Activated gamma-delta T cell treated with Interleukin-2 at 50 U/mL for 16 hours (primary cell): ENCODE measurements at regions not wholly inside any gene's neighbourhood (a gene's known extent, or its start where the extent isn't known, plus 50 kb on each side); places are given as distances from the start of the nearest gene placed in this dataset.

ENCODE experiments used
- DNase-seq: peaks from one replicate; pipeline ENCODE4 v3.0.0-alpha.2; 2020

DNA sequence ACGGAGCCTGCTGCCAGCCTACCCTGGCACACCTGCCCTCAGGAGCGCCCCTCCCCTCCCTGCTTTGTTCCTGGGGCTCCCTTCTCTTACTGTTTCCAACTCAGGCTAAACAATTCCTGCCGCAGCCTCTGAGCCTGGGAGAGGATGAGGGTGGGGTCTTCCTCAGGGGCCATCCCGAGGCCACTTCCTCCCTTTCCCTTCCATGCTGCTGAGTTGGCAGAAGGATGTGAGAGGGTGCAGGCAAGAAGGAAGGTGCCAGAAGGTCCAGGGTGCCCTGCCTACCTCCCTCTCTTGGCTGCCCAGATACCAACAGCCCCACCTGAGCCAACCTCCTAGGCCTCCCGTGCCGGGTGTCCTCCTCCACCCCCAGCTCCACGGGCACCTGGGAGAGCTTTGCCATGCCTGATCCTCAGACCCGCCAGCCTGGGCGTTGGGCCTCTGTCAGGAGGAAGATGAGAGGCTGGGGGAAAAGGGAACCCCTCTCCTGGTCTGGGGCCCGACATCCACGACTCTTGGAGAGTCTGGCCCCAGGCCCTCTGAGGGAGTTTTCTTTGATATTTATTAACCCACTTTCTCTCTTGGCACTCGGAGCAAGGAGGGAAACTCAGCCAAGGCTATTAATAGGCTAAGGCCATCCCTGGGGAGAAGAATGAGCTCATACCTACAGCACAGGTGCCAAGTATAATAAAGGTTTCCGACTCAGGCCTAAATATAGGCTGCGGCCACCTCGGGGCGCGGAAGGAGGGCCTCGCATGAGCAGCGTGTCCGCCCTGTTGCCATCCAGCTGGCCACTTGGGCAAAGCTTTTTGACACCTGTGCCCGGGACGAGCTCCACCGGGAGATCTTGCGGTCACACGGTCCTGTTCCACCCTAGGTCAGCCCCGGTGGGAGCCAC, 232.0 kb downstream of the ENGASE start:
- no peak for DNase-seq

DNA sequence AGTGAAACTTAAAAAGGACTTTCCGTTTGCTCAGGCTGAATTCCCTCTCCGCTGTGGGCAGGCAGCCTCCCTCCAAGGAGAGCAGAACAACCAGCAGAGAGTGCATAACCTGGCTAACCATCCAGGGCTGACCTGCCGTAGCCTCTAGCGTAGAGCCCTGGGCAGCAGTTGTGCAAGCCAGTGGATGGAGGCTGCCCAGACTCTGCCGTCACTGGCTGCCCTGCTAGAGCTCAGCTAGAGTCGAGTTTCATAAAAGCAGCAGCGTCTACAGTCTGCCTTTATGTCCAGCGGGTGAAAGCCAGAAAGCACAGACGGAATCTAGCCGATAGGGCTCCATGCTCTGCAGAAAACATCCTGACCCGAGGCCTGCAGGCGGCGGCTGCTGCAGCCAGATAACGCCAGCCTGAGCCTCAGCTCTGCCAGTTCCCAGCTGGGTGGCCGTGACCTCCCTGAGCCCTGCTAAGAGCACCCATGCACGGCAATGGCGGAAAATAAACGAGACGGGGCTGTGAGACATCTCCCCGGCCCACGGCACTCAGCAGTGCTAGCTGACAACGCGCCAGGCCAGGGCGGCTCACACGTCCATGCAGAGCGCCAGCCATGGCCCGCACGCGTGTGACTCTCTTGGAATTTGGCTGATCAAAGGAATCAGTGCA, 231.3 kb downstream of the ENGASE start:
- no peak for DNase-seq

DNA sequence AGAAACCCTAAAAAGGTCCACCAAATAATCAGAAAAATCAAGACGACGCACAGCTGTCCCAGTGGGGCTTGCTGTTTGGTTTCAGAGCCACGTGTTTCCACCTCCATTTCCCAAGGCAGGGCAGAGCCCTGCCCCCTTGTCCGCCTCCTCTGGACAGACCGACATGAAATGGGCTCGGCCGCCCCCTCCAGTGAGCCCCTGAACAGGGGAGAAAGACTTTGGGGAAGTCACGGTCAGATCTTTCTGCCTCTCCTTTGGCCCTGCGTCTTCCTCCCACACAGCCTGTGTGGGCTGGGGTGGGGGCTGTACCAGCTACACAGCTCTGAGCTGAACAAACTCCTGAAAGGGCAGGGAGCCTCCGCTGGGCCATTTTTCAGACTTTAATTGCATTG, 230.7 kb downstream of the ENGASE start:
- DNase-seq: no peak

DNA sequence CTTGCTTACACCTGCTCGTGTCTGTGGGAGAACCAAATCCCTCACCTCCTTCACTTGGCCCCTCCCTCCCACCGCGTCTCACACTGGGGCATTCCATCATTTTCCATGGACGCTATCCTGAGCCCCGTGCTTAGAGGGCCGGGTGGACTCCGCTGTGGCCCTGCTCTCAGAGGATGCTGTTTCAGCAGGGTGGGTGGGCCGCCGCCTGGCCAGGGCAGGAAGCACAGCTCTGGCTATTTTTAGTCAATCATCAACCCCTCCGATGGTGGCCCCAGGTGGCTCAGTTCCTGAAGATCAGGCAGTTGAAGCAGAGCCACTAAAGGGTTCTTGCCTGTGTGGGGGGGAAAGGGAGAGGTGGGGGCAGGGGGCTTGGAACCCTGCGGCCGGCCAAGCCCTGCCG, 230.3 kb downstream of the ENGASE start:
- no peak for DNase-seq

DNA sequence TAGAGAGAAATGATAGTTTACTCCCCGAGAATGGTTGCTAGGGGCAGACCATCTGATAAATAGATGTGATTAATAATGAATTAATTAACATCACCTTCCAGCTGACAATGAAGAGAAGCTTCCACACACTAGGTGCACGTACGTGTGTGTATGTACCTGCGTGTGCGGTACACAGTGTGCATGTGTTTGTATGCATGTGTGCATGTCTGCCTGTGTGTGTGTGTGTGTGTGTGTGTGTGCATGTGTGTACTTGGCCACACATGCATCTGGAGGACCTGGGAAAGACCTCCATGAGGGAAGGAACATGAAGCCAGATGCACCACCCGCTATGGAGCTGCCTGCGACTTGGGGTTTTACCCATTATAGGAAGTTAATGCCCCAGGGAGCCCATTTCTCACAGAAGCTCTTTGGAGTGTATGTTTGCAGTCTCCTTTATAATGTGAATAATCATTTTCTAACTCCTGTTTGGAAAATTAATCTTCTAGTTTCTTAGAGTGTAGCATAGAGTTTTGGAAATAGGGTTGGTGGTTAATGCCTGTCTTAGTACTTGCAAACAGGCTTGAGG, 229.1 kb downstream of the ENGASE start:
- DNase-seq: no peak

DNA sequence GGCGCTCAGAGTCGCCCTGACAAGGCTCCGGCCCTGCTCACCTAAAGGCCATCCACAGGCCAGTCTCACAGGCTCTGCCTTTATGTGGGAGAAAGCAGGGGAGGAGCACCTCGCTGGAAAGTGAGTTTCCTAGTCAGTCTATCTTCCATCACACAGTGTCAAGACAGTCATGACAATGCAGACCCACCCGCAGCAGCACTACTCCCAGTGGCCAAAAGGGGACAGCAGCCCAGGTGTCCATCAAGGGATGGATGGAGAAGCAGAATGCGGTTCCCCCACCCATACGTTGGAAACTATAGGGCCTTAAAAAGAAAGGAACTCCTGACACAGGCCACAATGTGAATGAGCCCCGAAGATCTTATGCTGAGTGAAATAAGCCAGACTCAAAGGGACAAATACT, 226.8 kb downstream of the ENGASE start:
- no peak for DNase-seq

DNA sequence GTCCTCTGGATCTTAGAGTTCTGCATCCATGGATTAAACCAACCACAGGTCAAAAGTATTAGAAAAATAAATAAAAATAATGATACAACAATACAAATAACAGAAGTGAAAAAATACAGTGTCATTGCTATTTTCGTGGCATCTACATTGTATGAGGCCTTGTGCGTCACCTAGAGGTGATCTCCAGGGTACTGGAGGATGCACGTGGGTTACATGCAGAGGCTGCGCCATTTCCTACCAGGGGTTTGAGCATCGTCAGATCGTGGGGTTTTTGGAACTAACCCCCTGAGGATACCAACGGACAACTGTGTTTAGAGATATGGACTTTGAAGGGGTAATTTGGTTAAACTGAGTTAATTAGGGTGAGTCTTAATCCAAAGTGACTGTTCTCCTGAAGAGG, 224.7 kb downstream of the ENGASE start:
- no peak for DNase-seq

DNA sequence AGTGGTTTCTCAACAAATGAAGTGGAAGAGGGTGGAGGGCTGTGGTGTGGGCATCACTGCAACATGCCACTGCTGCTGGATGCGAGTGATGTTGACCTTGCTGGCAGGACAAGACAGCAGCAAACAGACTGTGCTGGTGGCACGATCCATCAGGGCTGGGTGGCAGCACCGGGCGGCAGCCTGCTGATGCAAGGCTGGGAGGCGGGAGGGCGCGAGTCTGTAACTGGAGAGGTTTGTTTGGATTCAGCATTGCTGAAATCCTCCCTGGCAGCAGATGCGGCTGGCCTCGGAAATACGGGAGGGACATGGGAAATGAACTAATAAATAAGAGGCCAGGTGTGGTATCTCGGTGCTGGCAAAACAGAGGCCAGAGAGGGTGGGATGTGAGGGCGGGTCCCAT, 224.2 kb downstream of the ENGASE start:
- no peak for DNase-seq

DNA sequence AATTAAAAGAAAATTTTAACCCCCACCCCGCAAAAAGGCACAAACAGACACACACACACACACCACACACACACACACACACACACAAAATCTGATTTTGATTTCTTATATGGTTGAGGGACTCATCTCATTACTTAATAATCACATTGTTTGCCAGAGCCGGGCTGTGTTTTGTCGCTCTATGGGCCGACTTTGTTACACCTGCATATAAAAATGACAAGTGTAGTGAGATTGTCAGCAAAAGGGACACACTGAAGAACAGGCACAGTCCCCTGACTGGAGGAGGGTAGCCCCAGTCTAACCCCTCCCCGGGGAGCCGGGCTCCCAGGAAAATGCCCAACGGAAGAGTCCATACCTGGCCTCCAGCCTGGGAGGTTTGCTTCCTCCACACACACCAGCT, 221.6 kb downstream of the ENGASE start:
- DNase-seq: no peak

DNA sequence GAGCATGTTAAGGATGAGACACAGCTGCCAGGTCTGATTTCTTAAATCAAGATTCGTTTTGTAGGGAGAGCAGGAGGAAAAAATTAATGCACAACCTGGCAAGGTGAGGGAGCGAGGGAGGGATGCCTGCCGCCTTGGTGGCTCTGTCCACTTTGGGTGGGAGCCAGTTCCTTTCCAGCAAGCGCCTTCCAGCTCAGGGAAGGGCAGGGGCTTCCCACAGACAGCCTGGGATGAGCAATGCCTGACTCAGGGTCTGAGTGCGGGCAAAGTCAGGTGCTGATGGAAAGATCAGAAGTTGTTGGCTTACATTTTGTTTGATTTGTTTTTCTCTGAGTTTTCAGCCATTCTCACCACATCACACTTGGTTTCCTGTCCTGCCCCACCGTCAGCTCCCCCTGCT, 220.7 kb downstream of the ENGASE start:
- no peak for DNase-seq

DNA sequence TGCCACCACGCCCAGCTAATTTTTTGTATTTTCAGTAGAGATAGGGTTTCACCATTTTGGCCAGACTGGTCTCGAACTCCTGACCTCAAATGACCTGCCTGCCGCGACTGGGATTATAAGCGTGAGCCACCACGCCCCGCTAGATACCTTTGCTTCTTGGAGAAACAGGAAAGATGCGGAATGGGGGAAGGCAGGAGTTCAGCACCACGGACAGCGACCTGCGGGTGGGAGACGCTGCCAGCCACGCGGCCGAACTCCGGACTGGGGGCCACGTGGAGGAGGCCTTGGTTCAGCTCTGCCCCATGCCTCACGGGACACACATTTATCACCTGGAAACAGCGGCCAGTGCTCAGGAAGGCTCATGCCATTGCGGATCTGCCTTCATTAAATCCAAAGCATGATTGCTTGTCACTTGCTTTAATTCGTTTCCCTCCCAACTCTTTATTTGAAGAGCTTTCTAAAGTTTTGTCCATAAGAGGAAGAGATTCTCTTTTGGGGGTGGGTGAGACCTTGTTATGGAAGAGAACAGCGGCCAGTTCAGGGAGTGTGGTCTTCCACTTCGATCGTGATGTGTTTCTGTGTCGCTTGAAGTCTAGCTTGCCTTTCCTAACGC, 219.9 kb downstream of the ENGASE start:
- peak; percentile 32 for DNase-seq

DNA sequence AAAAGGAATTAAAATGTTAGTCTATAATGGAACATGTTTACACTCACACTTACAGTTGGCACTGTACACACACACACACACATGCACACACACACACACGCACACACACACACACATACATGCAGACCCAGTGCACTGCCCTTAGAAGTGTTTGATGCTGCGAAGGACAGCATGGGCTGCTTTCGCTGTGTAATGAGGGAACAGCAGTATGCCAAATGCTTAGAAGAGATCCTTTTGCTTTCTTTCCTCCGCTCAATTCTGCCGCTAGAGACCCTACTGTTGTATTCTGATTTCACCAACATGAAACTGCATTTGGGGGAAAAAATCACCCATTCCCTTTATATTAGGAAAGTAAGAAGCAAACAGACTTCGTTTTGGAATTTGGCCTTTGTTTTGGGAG, 217.9 kb downstream of the ENGASE start:
- no peak for DNase-seq

DNA sequence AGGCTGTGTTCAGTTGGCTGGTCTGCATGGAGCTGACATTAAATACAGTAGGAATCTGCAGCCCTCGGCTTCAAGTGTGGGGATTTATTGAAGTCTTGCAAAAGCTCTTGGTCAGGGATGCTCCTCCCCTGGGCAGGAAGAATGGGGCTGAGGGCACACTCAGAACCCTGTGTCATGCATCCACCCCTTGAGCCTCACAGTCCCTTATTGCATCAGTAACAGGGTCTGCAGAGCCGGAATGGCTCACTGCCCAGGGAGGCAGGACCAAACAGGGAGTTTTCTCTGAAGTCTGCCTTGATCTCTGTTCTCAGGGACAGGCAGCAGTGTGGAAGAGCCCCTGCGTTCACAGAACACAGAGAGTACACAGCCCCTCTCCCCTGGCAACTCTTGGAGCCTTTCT, 216.8 kb downstream of the ENGASE start:
- DNase-seq: no peak

DNA sequence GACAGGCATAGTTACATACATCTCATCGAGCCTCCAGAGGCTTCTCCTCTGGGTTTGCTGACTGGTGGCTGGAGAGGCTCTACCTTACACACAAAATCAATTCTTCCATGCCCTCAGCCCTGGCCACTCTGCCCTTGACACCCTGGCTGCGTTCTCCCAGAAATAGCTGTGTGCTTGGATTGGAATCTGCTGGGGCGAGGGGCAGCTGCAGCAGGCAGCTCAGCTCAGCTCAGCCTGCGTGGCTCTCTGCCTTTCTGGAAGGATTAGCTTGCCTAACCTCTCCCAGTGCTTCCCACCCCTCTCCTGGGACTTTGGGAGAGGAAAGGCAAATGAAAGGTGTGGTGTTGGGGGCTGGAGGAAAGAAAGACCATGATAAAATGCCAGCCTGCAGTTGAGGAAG, 216.1 kb downstream of the ENGASE start:
- no peak for DNase-seq

DNA sequence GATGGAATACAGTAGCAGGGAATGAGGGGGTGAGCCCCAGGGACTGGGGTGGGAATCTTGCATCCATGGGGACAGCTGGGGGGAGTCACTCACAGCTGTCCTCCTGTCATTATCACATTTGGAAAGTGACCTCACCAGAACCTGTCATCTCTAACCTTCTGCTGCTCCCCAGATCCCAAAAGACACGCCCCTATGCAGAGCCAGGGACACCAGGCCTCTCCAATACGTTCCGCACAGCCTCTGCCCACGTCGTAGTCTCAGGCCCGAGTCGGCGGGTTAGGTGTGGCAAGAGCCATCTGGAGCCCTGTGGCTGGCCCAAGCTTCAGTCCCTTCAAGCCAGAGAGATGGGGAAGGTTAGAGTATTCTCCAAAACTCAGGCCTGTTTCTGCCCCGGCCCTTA, 214.3 kb downstream of the ENGASE start:
- DNase-seq: no peak

DNA sequence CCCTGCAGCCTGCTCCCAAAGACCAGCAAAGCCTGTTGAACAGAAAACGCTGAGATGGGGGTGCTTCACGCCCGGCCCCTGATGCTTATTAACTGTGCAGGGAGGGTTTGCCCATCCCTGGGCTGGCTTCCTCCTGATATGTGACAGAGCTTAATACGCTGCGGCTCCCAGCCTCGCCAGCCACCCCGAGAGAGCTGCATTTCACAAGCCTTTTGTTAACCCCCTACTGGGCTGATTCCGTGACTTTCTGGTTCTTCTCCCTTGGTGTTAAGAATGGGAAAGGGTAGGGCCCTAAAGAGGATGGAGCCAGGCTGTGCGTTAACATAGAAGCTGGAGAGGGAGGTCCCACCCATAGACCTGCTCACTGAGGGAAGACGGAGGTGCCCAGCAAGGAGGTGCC, 211.8 kb downstream of the ENGASE start:
- DNase-seq: no peak

DNA sequence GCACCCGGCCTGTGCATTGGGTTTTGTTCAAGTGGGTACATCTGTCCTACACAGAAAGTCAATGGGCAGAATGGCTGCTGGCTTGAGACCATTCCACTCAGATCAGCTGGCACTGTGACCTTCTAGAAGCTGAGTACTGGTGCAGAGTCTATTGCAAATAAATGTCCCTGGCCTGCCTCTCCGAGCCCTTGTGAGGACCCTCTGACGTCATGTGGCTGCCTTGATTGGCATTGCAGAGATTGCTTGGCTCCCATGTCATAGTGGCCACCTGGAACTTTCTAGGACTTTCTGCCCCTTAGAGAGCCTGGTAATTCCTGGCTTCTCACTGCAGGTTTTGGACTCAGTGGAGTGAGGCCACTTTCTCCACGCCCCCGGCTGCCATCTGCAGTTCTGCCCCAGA, 211.3 kb downstream of the ENGASE start:
- no peak for DNase-seq

DNA sequence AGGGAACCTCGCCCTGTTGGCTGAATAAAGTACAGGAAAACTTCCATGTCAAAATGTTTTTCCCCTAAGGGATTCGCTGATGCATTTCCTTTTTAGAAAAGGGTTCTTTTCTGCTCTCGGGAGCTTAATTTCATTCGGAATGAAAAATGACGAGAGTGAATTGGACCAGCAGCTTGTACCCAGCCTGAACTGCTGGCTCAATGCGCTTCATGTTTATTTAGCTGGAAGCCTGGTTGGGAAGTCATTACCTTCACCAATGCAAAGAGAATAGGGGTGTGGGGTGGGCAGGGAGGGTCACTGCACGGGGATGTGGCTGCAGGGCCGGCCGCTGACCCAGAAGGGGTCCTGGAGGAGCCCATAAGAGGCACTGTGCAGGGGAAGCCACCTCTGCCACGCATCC, 207.7 kb downstream of the ENGASE start:
- no peak for DNase-seq

DNA sequence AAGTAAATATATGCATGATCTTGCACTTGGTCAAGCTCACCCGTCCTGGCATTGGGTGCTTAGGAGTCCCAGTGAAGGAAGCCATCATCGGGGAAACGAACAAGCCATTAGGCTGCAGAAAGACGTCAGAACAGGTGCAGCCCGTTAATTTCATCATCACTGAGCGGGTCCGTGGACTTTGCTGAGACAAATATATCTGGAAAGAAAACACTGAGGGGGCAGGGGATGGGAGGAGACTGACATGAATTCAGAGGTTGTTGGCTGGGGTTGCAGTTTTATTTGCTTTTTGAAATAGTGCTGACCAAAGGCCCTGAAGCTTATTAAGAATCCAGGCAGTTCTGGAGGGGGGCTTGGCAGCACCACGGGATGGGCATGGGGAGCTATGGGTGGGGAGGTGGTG, 207.2 kb downstream of the ENGASE start:
- DNase-seq: no peak

DNA sequence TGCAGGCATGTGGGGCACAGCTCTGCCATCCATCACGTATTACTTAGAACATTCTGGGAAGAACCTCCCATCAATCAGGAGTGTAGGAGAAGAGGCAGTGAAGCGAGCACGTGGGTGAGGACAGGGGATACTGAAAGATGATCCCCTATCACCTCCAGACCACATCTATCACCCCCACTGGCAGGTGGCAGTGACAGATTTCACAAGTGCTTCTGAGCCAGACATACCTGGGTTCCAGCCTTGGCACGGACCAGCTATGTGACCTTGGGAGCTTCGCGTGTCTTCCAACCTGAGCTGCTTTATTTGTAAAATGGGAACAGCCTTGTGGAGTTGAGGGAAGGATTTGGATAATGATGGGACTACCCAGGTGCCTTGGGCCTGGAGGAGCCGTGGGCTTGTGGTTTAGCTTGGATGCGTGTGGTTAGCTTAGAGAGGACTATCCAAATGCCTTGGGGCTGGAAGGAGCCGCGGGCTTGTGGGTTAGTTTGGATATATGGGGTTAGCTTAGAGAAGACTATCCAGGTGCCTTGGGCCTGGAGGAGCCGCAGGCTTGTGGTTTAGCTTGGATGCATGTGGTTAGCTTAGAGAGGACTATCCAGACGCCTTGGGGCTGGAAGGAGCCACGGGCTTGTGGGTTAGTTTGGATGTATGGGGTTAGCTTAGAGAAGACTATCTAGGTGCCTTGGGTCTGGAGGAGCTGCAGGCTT, 206.4 kb downstream of the ENGASE start:
- no peak for DNase-seq

DNA sequence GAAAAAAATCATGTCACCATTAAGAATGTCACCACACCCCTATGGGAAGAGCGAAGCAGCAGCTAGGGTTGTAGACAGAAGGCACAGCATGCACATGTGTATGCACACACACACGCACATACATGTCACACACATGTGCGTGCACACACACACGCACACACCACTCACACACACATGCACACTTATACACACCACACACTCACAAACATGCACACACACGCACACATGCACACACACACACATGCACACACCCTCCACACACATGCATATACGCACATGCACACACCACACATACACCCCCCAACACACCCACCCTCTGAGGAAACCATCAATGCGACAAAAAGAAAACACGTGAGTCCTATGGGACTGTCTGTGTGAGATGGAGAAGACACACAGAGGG, 205.4 kb downstream of the ENGASE start:
- no peak for DNase-seq

DNA sequence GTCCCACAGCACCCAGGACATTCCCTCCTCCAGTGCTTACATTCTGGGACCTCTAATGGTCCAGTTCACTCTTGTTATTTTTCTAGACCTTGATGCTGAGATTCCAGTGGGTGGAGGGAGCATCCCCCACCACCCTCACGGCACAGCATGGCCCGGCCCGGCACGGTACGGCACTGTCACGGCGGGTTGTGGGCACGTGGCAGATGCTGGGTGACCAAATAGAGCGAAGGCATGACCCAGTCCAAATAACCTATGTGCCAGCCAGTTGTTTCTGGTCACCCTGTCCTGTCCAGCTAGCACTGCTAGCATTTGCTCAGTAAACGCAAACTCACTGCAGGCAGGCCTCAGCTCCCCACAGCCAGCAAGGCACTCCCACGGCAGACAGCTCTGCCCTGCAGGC, 204.7 kb downstream of the ENGASE start:
- no peak for DNase-seq

DNA sequence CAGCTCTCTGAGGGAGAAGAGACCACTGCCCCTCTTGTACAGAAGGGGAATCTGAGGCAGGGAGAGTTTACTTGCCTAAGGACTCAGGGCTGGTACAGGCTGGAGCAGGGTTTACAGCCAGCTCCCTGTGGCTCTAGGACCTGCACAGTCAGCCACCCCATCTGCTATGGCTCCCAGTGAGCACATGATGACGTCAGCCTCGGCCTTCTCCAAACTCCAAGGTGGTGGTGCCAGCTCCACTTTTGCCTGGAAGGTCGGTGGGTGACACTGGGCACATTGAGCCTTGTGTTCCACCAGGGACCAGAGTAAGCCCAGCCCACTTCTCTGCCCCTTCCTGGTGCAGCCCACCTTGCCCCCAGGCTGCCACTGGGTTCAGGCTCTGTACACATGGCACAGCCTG, 202.2 kb downstream of the ENGASE start:
- no peak for DNase-seq
